BLaER1 (cell line): ENCODE measurements at regions not wholly inside any gene's neighbourhood (a gene's known extent, or its start where the extent isn't known, plus 50 kb on each side); places are given as distances from the start of the nearest gene placed in this dataset.

Experiments
- H3K27ac ChIP-seq: shearing (Covaris generic); formaldehyde crosslinking; 2 replicates; pipeline ENCODE4 v1.8.1; 2022
- H3K27me3 ChIP-seq: shearing (Covaris generic); formaldehyde crosslinking; 2 replicates; pipeline ENCODE4 v1.8.1; 2022
- H3K36me3 ChIP-seq: shearing (Covaris generic); formaldehyde crosslinking; 2 replicates; pipeline ENCODE4 v1.8.1; 2022
- H3K4me1 ChIP-seq: shearing (Covaris generic); formaldehyde crosslinking; 2 replicates; pipeline ENCODE4 v1.8.1; 2022
- H3K4me2 ChIP-seq: shearing (Covaris generic); formaldehyde crosslinking; 2 replicates; pipeline ENCODE4 v1.8.1; 2022
- H3K4me3 ChIP-seq: shearing (Covaris generic); formaldehyde crosslinking; 2 replicates; pipeline ENCODE4 v1.8.1; 2022
- H3K9ac ChIP-seq: shearing (Covaris generic); formaldehyde crosslinking; 2 replicates; pipeline ENCODE4 v1.8.1; 2022
- H3K9me3 ChIP-seq: shearing (Covaris generic); formaldehyde crosslinking; 2 replicates; pipeline ENCODE4 v1.8.1; 2022
- H4K20me1 ChIP-seq: shearing (Covaris generic); formaldehyde crosslinking; 2 replicates; pipeline ENCODE4 v1.8.1; 2022
- Cebpa-rat ChIP-seq: shearing (Covaris generic); IDR thresholded peaks from 2 replicates; pipeline ENCODE4 v1.8.1; 2022

- no peak overlapping the region for H3K27ac ChIP-seq
- TF ChIP-seq Cebpa-rat = no peak
- no peak overlapping the region for H3K4me3 ChIP-seq
- H4K20me1 ChIP-seq = no peaks in the 10 kb centered on the region
- H3K36me3 ChIP-seq = no peaks in the 10 kb centered on the region
- H3K9me3 ChIP-seq = no peaks in the 10 kb centered on the region
- no peak overlapping the region for H3K4me2 ChIP-seq
- H3K27me3 ChIP-seq = no peaks in the 10 kb centered on the region
- no peaks in the 10 kb centered on the region for H3K4me1 ChIP-seq
- H3K9ac ChIP-seq = no peak overlapping the region
Measured at GRCh38 chr13:81473366-81473899, 1132.5 kb upstream of the SPRY2 start.

GRCh38 chr13:81458170-81458569 lies 1117.2 kb upstream of the SPRY2 start:
- Histone ChIP-seq H3K36me3 (no peaks in the 10 kb centered on the region), H3K27ac (no peak overlapping the region), H4K20me1 (no peaks in the 10 kb centered on the region), H3K4me3 (no peak overlapping the region), H3K4me1 (no peaks in the 10 kb centered on the region), H3K9ac (no peak overlapping the region), H3K27me3 (no peaks in the 10 kb centered on the region), H3K4me2 (no peak overlapping the region), H3K9me3 (no peaks in the 10 kb centered on the region)
- TF ChIP-seq Cebpa-rat = no peak

- H3K9me3 ChIP-seq = no peaks in the 10 kb centered on the region
- no peaks in the 10 kb centered on the region for H3K36me3 ChIP-seq
- H3K4me1 ChIP-seq = no peaks in the 10 kb centered on the region
- no peak overlapping the region for H3K4me2 ChIP-seq
- no peak overlapping the region for H3K9ac ChIP-seq
- no peak overlapping the region for H3K4me3 ChIP-seq
- no peak for TF ChIP-seq Cebpa-rat
- no peak overlapping the region for H3K27ac ChIP-seq
- H4K20me1 ChIP-seq = no peaks in the 10 kb centered on the region
- no peaks in the 10 kb centered on the region for H3K27me3 ChIP-seq
Measured at GRCh38 chr13:81446441-81446840, 1105.5 kb upstream of the SPRY2 start.

- Histone ChIP-seq H3K9me3 (no peaks in the 10 kb centered on the region), H3K27me3 (no peaks in the 10 kb centered on the region), H3K9ac (no peak overlapping the region), H3K36me3 (no peaks in the 10 kb centered on the region), H3K27ac (no peak overlapping the region), H3K4me1 (no peaks in the 10 kb centered on the region), H3K4me3 (no peak overlapping the region), H3K4me2 (no peak overlapping the region), H4K20me1 (no peaks in the 10 kb centered on the region)
- TF ChIP-seq Cebpa-rat = no peak
Measured at GRCh38 chr13:81442904-81443303, 1102.0 kb upstream of the SPRY2 start.

- H3K9ac ChIP-seq = no peak overlapping the region
- H4K20me1 ChIP-seq = no peaks in the 10 kb centered on the region
- H3K27me3 ChIP-seq = no peaks in the 10 kb centered on the region
- no peak for TF ChIP-seq Cebpa-rat
- H3K4me3 ChIP-seq = no peak overlapping the region
- no peak overlapping the region for H3K4me2 ChIP-seq
- no peaks in the 10 kb centered on the region for H3K4me1 ChIP-seq
- H3K9me3 ChIP-seq = no peaks in the 10 kb centered on the region
- no peaks in the 10 kb centered on the region for H3K36me3 ChIP-seq
- no peak overlapping the region for H3K27ac ChIP-seq
Measured at GRCh38 chr13:81425286-81425685, 1084.4 kb upstream of the SPRY2 start.

GRCh38 chr13:81409284-81409683 lies 1068.4 kb upstream of the SPRY2 start:
- TF ChIP-seq Cebpa-rat = no peak
- no peaks in the 10 kb centered on the region for H3K4me1 ChIP-seq
- no peaks in the 10 kb centered on the region for H3K9me3 ChIP-seq
- H3K36me3 ChIP-seq = no peaks in the 10 kb centered on the region
- no peak overlapping the region for H3K27ac ChIP-seq
- H3K4me3 ChIP-seq = no peak overlapping the region
- H3K27me3 ChIP-seq = no peaks in the 10 kb centered on the region
- H3K9ac ChIP-seq = no peak overlapping the region
- H4K20me1 ChIP-seq = no peaks in the 10 kb centered on the region
- no peak overlapping the region for H3K4me2 ChIP-seq

- H3K27ac ChIP-seq = no peak overlapping the region
- no peak for TF ChIP-seq Cebpa-rat
- H3K27me3 ChIP-seq = no peaks in the 10 kb centered on the region
- no peaks in the 10 kb centered on the region for H3K4me1 ChIP-seq
- no peaks in the 10 kb centered on the region for H3K9me3 ChIP-seq
- no peaks in the 10 kb centered on the region for H3K36me3 ChIP-seq
- H3K4me2 ChIP-seq = no peak overlapping the region
- no peaks in the 10 kb centered on the region for H4K20me1 ChIP-seq
- H3K9ac ChIP-seq = no peak overlapping the region
- no peak overlapping the region for H3K4me3 ChIP-seq
Measured at GRCh38 chr13:81408647-81409046, 1067.7 kb upstream of the SPRY2 start.

GRCh38 chr13:81406639-81407292 lies 1065.8 kb upstream of the SPRY2 start:
- TF ChIP-seq Cebpa-rat = no peak
- Histone ChIP-seq H3K9ac (no peak overlapping the region), H3K4me2 (no peak overlapping the region), H4K20me1 (no peaks in the 10 kb centered on the region), H3K4me1 (no peaks in the 10 kb centered on the region), H3K9me3 (no peaks in the 10 kb centered on the region), H3K27ac (no peak overlapping the region), H3K36me3 (no peaks in the 10 kb centered on the region), H3K27me3 (no peaks in the 10 kb centered on the region), H3K4me3 (no peak overlapping the region)

- H3K9ac ChIP-seq = no peak overlapping the region
- no peak overlapping the region for H3K4me2 ChIP-seq
- no peaks in the 10 kb centered on the region for H3K36me3 ChIP-seq
- H3K4me3 ChIP-seq = no peak overlapping the region
- no peaks in the 10 kb centered on the region for H3K4me1 ChIP-seq
- H3K9me3 ChIP-seq = no peaks in the 10 kb centered on the region
- no peak for TF ChIP-seq Cebpa-rat
- no peak overlapping the region for H3K27ac ChIP-seq
- no peaks in the 10 kb centered on the region for H4K20me1 ChIP-seq
- no peaks in the 10 kb centered on the region for H3K27me3 ChIP-seq
Measured at GRCh38 chr13:81406022-81406421, 1065.1 kb upstream of the SPRY2 start.

GRCh38 chr13:81396192-81396591 lies 1055.3 kb upstream of the SPRY2 start:
- Histone ChIP-seq H4K20me1 (no peaks in the 10 kb centered on the region), H3K27ac (no peak overlapping the region), H3K9me3 (no peaks in the 10 kb centered on the region), H3K36me3 (no peaks in the 10 kb centered on the region), H3K4me3 (no peak overlapping the region), H3K4me1 (no peaks in the 10 kb centered on the region), H3K9ac (no peak overlapping the region), H3K27me3 (no peaks in the 10 kb centered on the region), H3K4me2 (no peak overlapping the region)
- no peak for TF ChIP-seq Cebpa-rat

GRCh38 chr13:81395368-81395767 lies 1054.4 kb upstream of the SPRY2 start:
- H3K36me3 ChIP-seq = no peaks in the 10 kb centered on the region
- H3K9ac ChIP-seq = no peak overlapping the region
- H3K27me3 ChIP-seq = no peaks in the 10 kb centered on the region
- H3K4me1 ChIP-seq = no peaks in the 10 kb centered on the region
- H3K4me3 ChIP-seq = no peak overlapping the region
- H3K4me2 ChIP-seq = no peak overlapping the region
- no peaks in the 10 kb centered on the region for H4K20me1 ChIP-seq
- no peaks in the 10 kb centered on the region for H3K9me3 ChIP-seq
- H3K27ac ChIP-seq = no peak overlapping the region
- TF ChIP-seq Cebpa-rat = no peak
